ENCODE measurements at regions not wholly inside any gene's neighbourhood (a gene's known extent, or its start where the extent isn't known, plus 50 kb on each side); places are given as distances from the start of the nearest gene placed in this dataset.

GRCh38 chr18:53682796-53683195 lies 541.7 kb downstream of the MBD2 start:
- DNase-seq (ENCODE audit: low spot score in 2 of 2), result no peak
- H3K36me3 ChIP-seq, result no peaks in the 10 kb centered on the region
- H3K4me1 ChIP-seq, result no peaks in the 10 kb centered on the region
- H3K27ac ChIP-seq, result no peak overlapping the region
- intact Hi-C loops (cut with DNase I), result no loop called here
- no peaks in the 10 kb centered on the region for H3K27me3 ChIP-seq
- TF ChIP-seq CTCF (IDR thresholded peaks at IDR 0.05), result no peak
- H3K4me3 ChIP-seq, result no peak overlapping the region
- no peaks in the 10 kb centered on the region for H3K9me3 ChIP-seq

- Histone ChIP-seq H3K27ac (no peak overlapping the region), H3K27me3 (no peaks in the 10 kb centered on the region), H3K9me3 (no peaks in the 10 kb centered on the region), H3K36me3 (no peaks in the 10 kb centered on the region), H3K4me3 (no peak overlapping the region), H3K4me1 (no peaks in the 10 kb centered on the region)
- no peak for DNase-seq (ENCODE audit: low spot score in 2 of 2)
- TF ChIP-seq CTCF (IDR thresholded peaks at IDR 0.05), result no peak
- intact Hi-C loops (cut with DNase I), result no loop called here
These were observed 547.0 kb downstream of the MBD2 start for GRCh38 chr18:53677480-53677879.

GRCh38 chr18:53665701-53666100 lies 558.8 kb downstream of the MBD2 start:
- no peak for TF ChIP-seq CTCF (IDR thresholded peaks at IDR 0.05)
- Histone ChIP-seq H3K36me3 (no peaks in the 10 kb centered on the region), H3K9me3 (peaks cover 0 to 2% of the 10 kb centered on the region in 2 donors), H3K27ac (no peak overlapping the region), H3K27me3 (no peaks in the 10 kb centered on the region), H3K4me3 (no peak overlapping the region), H3K4me1 (no peaks in the 10 kb centered on the region)
- no peak for DNase-seq (ENCODE audit: low spot score in 2 of 2)
- intact Hi-C loops (cut with DNase I), result no loop called here

GRCh38 chr18:53664575-53664974 lies 559.9 kb downstream of the MBD2 start:
- TF ChIP-seq CTCF (IDR thresholded peaks at IDR 0.05), result no peak
- Histone ChIP-seq H3K27me3 (no peaks in the 10 kb centered on the region), H3K4me3 (no peak overlapping the region), H3K36me3 (no peaks in the 10 kb centered on the region), H3K4me1 (no peaks in the 10 kb centered on the region), H3K27ac (no peak overlapping the region), H3K9me3 (no peaks in the 10 kb centered on the region)
- no peak for DNase-seq (ENCODE audit: low spot score in 2 of 2)
- intact Hi-C loops (cut with DNase I), result no loop called here

GRCh38 chr18:53660306-53660705 lies 564.2 kb downstream of the MBD2 start:
- Histone ChIP-seq H3K27ac (no peak overlapping the region), H3K9me3 (peaks cover 0 to 2% of the 10 kb centered on the region in 2 donors), H3K36me3 (no peaks in the 10 kb centered on the region), H3K4me3 (no peak overlapping the region), H3K27me3 (no peaks in the 10 kb centered on the region), H3K4me1 (no peaks in the 10 kb centered on the region)
- no peak for TF ChIP-seq CTCF (IDR thresholded peaks at IDR 0.05)
- DNase-seq (ENCODE audit: low spot score in 2 of 2), result no peak
- intact Hi-C loops (cut with DNase I), result no loop called here

GRCh38 chr18:53657257-53657656 lies 567.2 kb downstream of the MBD2 start:
- H3K27me3 ChIP-seq, result no peaks in the 10 kb centered on the region
- H3K9me3 ChIP-seq, result peaks cover 0 to 2% of the 10 kb centered on the region in 2 donors
- H3K4me1 ChIP-seq, result no peaks in the 10 kb centered on the region
- no peak for TF ChIP-seq CTCF (IDR thresholded peaks at IDR 0.05)
- no peak overlapping the region for H3K4me3 ChIP-seq
- H3K36me3 ChIP-seq, result no peaks in the 10 kb centered on the region
- intact Hi-C loops (cut with DNase I), result no loop called here
- DNase-seq (ENCODE audit: low spot score in 2 of 2), result no peak
- no peak overlapping the region for H3K27ac ChIP-seq
